IMR-90 (cell line): ENCODE measurements at regions not wholly inside any gene's neighbourhood (a gene's known extent, or its start where the extent isn't known, plus 50 kb on each side); places are given as distances from the start of the nearest gene placed in this dataset.

ENCODE experiments used
- ATAC-seq: fragments of 200-7000 bp; cut with Tn5 transposase; 2 replicates; pipeline ENCODE4 v1.9.1; 2020; ENCODE audit warnings: low read depth, mild to moderate bottlenecking, moderate library complexity
- BruUV-seq: library from RNA; stranded (reverse); fragments of 400-500 nt; replicated peaks from 2 replicates; lab custom pipeline; 2021; lab: Mats Ljungman, UMichigan
- CTCF ChIA-PET: fragments of 300-600 bp; formaldehyde crosslinking; extraction: SDS; loops from one replicate; lab custom pipeline; 2021; ENCODE audit warnings: antibody characterized with exemption; lab: Yijun Ruan, JAX
- POLR2A ChIA-PET: fragments of 300-600 bp; sonication (Branson Sonifier 250); formaldehyde crosslinking; loops from one replicate; lab custom pipeline; 2022; ENCODE audit warnings: antibody characterized with exemption; ENCODE audit not compliant: unreplicated experiment; lab: Charles Lee
- DNase-seq: peaks from one replicate; pipeline ENCODE4 v3.0.0; 2013
- H2AFZ ChIP-seq: replicated peaks from 2 replicates; pipeline ENCODE3; 2013; ENCODE audit warnings: low read length, mild to moderate bottlenecking; ENCODE audit not compliant: poor library complexity
- H2AK5ac ChIP-seq: 2 replicates; pipeline ENCODE4 v1.6.1; 2013; ENCODE audit warnings: low read depth, low read length, inconsistent platforms
- H2AK9ac ChIP-seq: replicated peaks from 2 replicates; pipeline ENCODE3; 2013; ENCODE audit warnings: mild to moderate bottlenecking, low read depth, low read length, moderate library complexity; ENCODE audit not compliant: poor library complexity
- H2BK120ac ChIP-seq: 2 replicates; pipeline ENCODE4 v1.6.1; 2013; ENCODE audit warnings: low read depth, low read length, inconsistent platforms
- H2BK15ac ChIP-seq: 3 replicates; pipeline ENCODE4 v1.6.1; 2013; ENCODE audit warnings: low read depth, low read length, inconsistent platforms
- H2BK20ac ChIP-seq: 2 replicates; pipeline ENCODE4 v1.6.1; 2013; ENCODE audit warnings: low read depth, mild to moderate bottlenecking, inconsistent platforms, low read length, moderate library complexity
- H2BK5ac ChIP-seq: 2 replicates; pipeline ENCODE4 v1.6.1; 2013; ENCODE audit warnings: mild to moderate bottlenecking, low read depth, low read length, inconsistent platforms; ENCODE audit not compliant: poor library complexity, severe bottlenecking
- H3K14ac ChIP-seq: replicated peaks from 2 replicates; pipeline ENCODE4 v1.6.1; 2013; ENCODE audit warnings: low read depth, low read length, inconsistent platforms
- H3K18ac ChIP-seq: 2 replicates; pipeline ENCODE4 v1.6.1; 2013; ENCODE audit warnings: low read depth, low read length, control low read depth
- H3K23ac ChIP-seq: 2 replicates; pipeline ENCODE4 v1.6.1; 2013; ENCODE audit warnings: low read depth, low read length, inconsistent platforms
- H3K27ac ChIP-seq: 2 replicates; pipeline ENCODE4 v1.5.1; 2013; ENCODE audit warnings: mild to moderate bottlenecking, control low read depth, low read length; ENCODE audit not compliant: insufficient read depth
- H3K27me3 ChIP-seq: 2 replicates; pipeline ENCODE4 v1.6.1; 2013; ENCODE audit warnings: low read length; ENCODE audit not compliant: control insufficient read depth, insufficient read depth
- H3K36me3 ChIP-seq: 2 replicates; pipeline ENCODE4 v1.6.1; 2013; ENCODE audit warnings: low read length, mixed read lengths; ENCODE audit not compliant: control insufficient read depth, insufficient read depth
- H3K4ac ChIP-seq: 2 replicates; pipeline ENCODE4 v1.6.1; 2013; ENCODE audit warnings: low read depth, low read length, inconsistent platforms
- H3K4me1 ChIP-seq: 2 replicates; pipeline ENCODE4 v1.6.1; 2013; ENCODE audit warnings: low read length, mixed read lengths; ENCODE audit not compliant: control insufficient read depth, insufficient read depth
- H3K4me2 ChIP-seq: 2 replicates; pipeline ENCODE4 v1.6.1; 2013; ENCODE audit warnings: low read depth, mild to moderate bottlenecking, control low read depth, low read length, moderate library complexity
- H3K4me3 ChIP-seq: 2 replicates; pipeline ENCODE4 v1.5.1; 2013; ENCODE audit warnings: low read depth, mild to moderate bottlenecking, control low read depth, low read length, moderate library complexity; ENCODE audit not compliant: insufficient read depth
- H3K56ac ChIP-seq: 2 replicates; pipeline ENCODE4 v1.6.1; 2013; ENCODE audit warnings: low read length, inconsistent platforms; ENCODE audit not compliant: insufficient read depth; ENCODE audit errors: extremely low read depth
- H3K79me1 ChIP-seq, 2 experiments: 2 replicates each; pipeline ENCODE4 v1.6.1; 2013; ENCODE audit warnings: low read length in 2 of 2, inconsistent platforms in 1 of 2, low read depth in 1 of 2
- H3K9ac ChIP-seq: 2 replicates; pipeline ENCODE4 v1.6.1; 2013; ENCODE audit warnings: low read depth, low read length, control low read depth
- H3K9me1 ChIP-seq: 2 replicates; pipeline ENCODE4 v1.6.1; 2013; ENCODE audit warnings: low read length, inconsistent platforms; ENCODE audit not compliant: insufficient read depth
- H3K9me3 ChIP-seq: 2 replicates; pipeline ENCODE4 v1.6.1; 2013; ENCODE audit warnings: low read length; ENCODE audit not compliant: control insufficient read depth, insufficient read depth
- H4K20me1 ChIP-seq: 2 replicates; pipeline ENCODE4 v1.6.1; 2013; ENCODE audit warnings: low read length, inconsistent platforms; ENCODE audit not compliant: insufficient read depth
- H4K5ac ChIP-seq: 2 replicates; pipeline ENCODE4 v1.6.1; 2013; ENCODE audit warnings: mild to moderate bottlenecking, low read depth, low read length, control low read depth
- H4K8ac ChIP-seq, 2 experiments: 2 replicates each; pipeline ENCODE4 v1.6.1; 2013; ENCODE audit warnings: low read depth in 2 of 2, low read length in 2 of 2, control low read depth in 1 of 2, inconsistent platforms in 1 of 2
- H4K91ac ChIP-seq: 2 replicates; pipeline ENCODE4 v1.6.1; 2013; ENCODE audit warnings: low read depth, low read length, inconsistent platforms; ENCODE audit not compliant: insufficient read depth
- CEBPB ChIP-seq: IDR thresholded peaks from 2 replicates; pipeline ENCODE4 v1.6.1; 2012; ENCODE audit warnings: low read depth, low read length, improper control_type of control experiment
- CTCF ChIP-seq: conservative IDR thresholded peaks from 2 replicates; pipeline ENCODE4 v1.5.1; 2012; ENCODE audit warnings: mild to moderate bottlenecking, low read depth, low read length, improper control_type of control experiment
- MAZ ChIP-seq: IDR thresholded peaks from 2 replicates; pipeline ENCODE4 v1.6.1; 2012; ENCODE audit warnings: low read depth, mild to moderate bottlenecking, low read length, improper control_type of control experiment, moderate library complexity, borderline replicate concordance
- MXI1 ChIP-seq: IDR thresholded peaks from 2 replicates; pipeline ENCODE4 v1.6.1; 2012; ENCODE audit warnings: low read depth, mild to moderate bottlenecking, low read length, moderate library complexity, borderline replicate concordance
- NFE2L2 ChIP-seq: fragments of 150-350 bp; IDR thresholded peaks from 2 replicates; pipeline ENCODE4 v1.6.1; 2016; ENCODE audit warnings: low read depth, mild to moderate bottlenecking, low read length
- RCOR1 ChIP-seq: IDR thresholded peaks from 2 replicates; pipeline ENCODE4 v1.6.1; 2012; ENCODE audit warnings: mild to moderate bottlenecking, low read length, improper control_type of control experiment; ENCODE audit not compliant: insufficient replicate concordance
- RFX5 ChIP-seq: IDR thresholded peaks from 2 replicates; pipeline ENCODE4 v1.8.0; 2012; ENCODE audit warnings: low read depth, mild to moderate bottlenecking, low read length, moderate library complexity
- WGBS, 2 experiments: methylation state at CpG; one replicate each; pipeline versions ENCODE4 v1.1.5 to v1.1.7; 2013; ENCODE audit warnings: missing lambda C conversion rate in 2 of 2; ENCODE audit not compliant: insufficient read length in 1 of 2; ENCODE audit errors: extremely low coverage in 2 of 2; 5-methylcytosine and 5-hydroxymethylcytosine counted together
- dilution Hi-C: fragments of 300-500 bp; cut with HindIII; formaldehyde crosslinking; loops from one replicate; pipeline ENCODE4 v1.14.3; 2018; ENCODE audit warnings: low sequenced_read_pairs; ENCODE audit not compliant: unreplicated experiment
- in situ Hi-C: fragments of 300-500 bp; cut with MboI; formaldehyde crosslinking; loops from 3 replicates; pipeline ENCODE4 v1.14.3; 2019; ENCODE audit warnings: low sequenced_read_pairs, inconsistent platforms, mixed read lengths
- intact Hi-C: fragments of 100-400 bp; cut with micrococcal nuclease; formaldehyde crosslinking; loops from 2 replicates; pipeline ENCODE4 v1.10.0; 2022

- Histone ChIP-seq H3K4me1 (no peaks in the 10 kb centered on the region), H3K56ac (no peak overlapping the region), H3K4me3 (no peak overlapping the region), H3K79me1 (no peaks in the 10 kb centered on the region), H2AK5ac (no peak overlapping the region), H2BK5ac (no peak overlapping the region), H3K9ac (no peak overlapping the region), H3K23ac (no peak overlapping the region), H3K9me1 (no peaks in the 10 kb centered on the region), H3K27me3 (no peaks in the 10 kb centered on the region), H2BK15ac (no peak overlapping the region), H4K91ac (no peak overlapping the region), H4K8ac (no peak overlapping the region), H3K14ac (no peak overlapping the region), H3K36me3 (no peaks in the 10 kb centered on the region), H3K27ac (no peak overlapping the region), H3K4me2 (no peak overlapping the region), H2AK9ac (no peak overlapping the region), H3K4ac (no peak overlapping the region), H2BK120ac (no peak overlapping the region), H3K9me3 (peaks cover 41% of the 10 kb centered on the region), H4K5ac (no peak overlapping the region), H3K18ac (no peak overlapping the region), H4K20me1 (no peaks in the 10 kb centered on the region), H2AFZ (no peak overlapping the region), H2BK20ac (no peak overlapping the region)
- no CpG with 5 or more reads among the region's 4 CpGs for WGBS, 2 experiments
- TF ChIP-seq RFX5 = no peak
- no peak for TF ChIP-seq RCOR1
- TF ChIP-seq CEBPB = no peak
- TF ChIP-seq CTCF = no peak
- no peak for TF ChIP-seq MXI1
- no peak for TF ChIP-seq MAZ
- no peak for TF ChIP-seq NFE2L2
- in situ Hi-C loops = no loop called here
- BruUV-seq = no TSS peak
- ChIA-PET POLR2A (no interaction called here), CTCF (no interaction called here)
- intact Hi-C loops = no loop called here
- ATAC-seq (no peak), DNase-seq (no peak)
- dilution Hi-C loops = no loop called here
Measured at GRCh38 chr18:78230911-78231310, 748.7 kb upstream of the SALL3 start.
